Naive thymus-derived CD8-positive, alpha-beta T cell (primary cell): ENCODE measurements at regions not wholly inside any gene's neighbourhood (a gene's known extent, or its start where the extent isn't known, plus 50 kb on each side); places are given as distances from the start of the nearest gene placed in this dataset.
A peak's percentile ranks its signal among the peaks of the same experiment; 100 is the strongest.

Source experiments
- ATAC-seq, 2 donors: fragments of 150-1000 bp; cut with Tn5 transposase in 1 of 2; sonication (Bioruptor Pico), chemical (Tn5 transposase) in 1 of 2; 1 replicate in 1 of 2; 2 replicates in 1 of 2; pipeline ENCODE4 v1.10.0; 2021; ENCODE audit warnings: mild to moderate bottlenecking in 2 of 2, moderate library complexity in 2 of 2
- POLR2A ChIA-PET: fragments of 350-600 bp; sonication (Branson Sonifier 250); formaldehyde crosslinking; loops from one replicate; lab custom pipeline; 2021; ENCODE audit warnings: antibody characterized with exemption; lab: Charles Lee
- DNase-seq, 10 donors: peaks; one replicate each; pipeline versions ENCODE4 v3.0.0 to v3.0.0-alpha.2; 2020 to 2022
- H3K27ac Mint-ChIP-seq, 10 donors: one replicate each; pipeline ENCODE4 v1.8.0; 2020 to 2022; ENCODE audit warnings: mild to moderate bottlenecking in 10 of 10, mixed read lengths in 10 of 10, moderate library complexity in 4 of 10, inconsistent platforms in 1 of 10
- H3K27me3 Mint-ChIP-seq, 5 donors: one replicate each; pipeline ENCODE4 v1.8.0; 2021 to 2022; ENCODE audit warnings: mixed read lengths in 5 of 5
- H3K36me3 Mint-ChIP-seq, 3 donors: one replicate each; pipeline ENCODE4 v1.8.0; 2020 to 2022; ENCODE audit warnings: mixed read lengths in 3 of 3, mild to moderate bottlenecking in 2 of 3, inconsistent platforms in 1 of 3
- H3K4me1 Mint-ChIP-seq, 4 donors: one replicate each; pipeline ENCODE4 v1.8.0; 2021 to 2022; ENCODE audit warnings: mixed read lengths in 4 of 4
- H3K4me3 Mint-ChIP-seq, 10 donors: one replicate each; pipeline ENCODE4 v1.8.0; 2020 to 2022; ENCODE audit warnings: mild to moderate bottlenecking in 10 of 10, mixed read lengths in 10 of 10, moderate library complexity in 6 of 10, inconsistent platforms in 1 of 10
- H3K9me3 Mint-ChIP-seq, 9 donors: one replicate each; pipeline ENCODE4 v1.8.0; 2020 to 2022; ENCODE audit warnings: mixed read lengths in 9 of 9, mild to moderate bottlenecking in 3 of 9, inconsistent platforms in 1 of 9, moderate library complexity in 1 of 9

- ATAC-seq (no peak), DNase-seq (no peak)
- Mint-ChIP-seq H3K4me3 (no peak overlapping the region), H3K36me3 (no peaks in the 10 kb centered on the region), H3K4me1 (peaks cover 0 to 6% (median 0%) of the 10 kb centered on the region in 4 donors), H3K27me3 (peaks cover 2 to 12% (median 4%) of the 10 kb centered on the region in 5 donors), H3K27ac (no peak overlapping the region), H3K9me3 (peaks cover 0 to 3% (median 0%) of the 10 kb centered on the region in 9 donors)
- POLR2A ChIA-PET, result no interaction called here
Observed at GRCh38 chr20:22348010-22348409, 236.4 kb downstream of the FOXA2 start.

GRCh38 chr20:22346716-22347115 is 237.7 kb downstream of the FOXA2 start:
- Mint-ChIP-seq H3K4me3 (no peak overlapping the region), H3K4me1 (peaks cover 0 to 6% (median 0%) of the 10 kb centered on the region in 4 donors), H3K27me3 (peaks cover 0 to 5% (median 3%) of the 10 kb centered on the region in 5 donors), H3K27ac (no peak overlapping the region), H3K36me3 (no peaks in the 10 kb centered on the region), H3K9me3 (no peaks in the 10 kb centered on the region)
- ATAC-seq (no peak), DNase-seq (no peak)
- POLR2A ChIA-PET, result no interaction called here

GRCh38 chr20:22343612-22344011 is 240.8 kb downstream of the FOXA2 start:
- Mint-ChIP-seq H3K4me1 (peaks cover 1 to 6% (median 5%) of the 10 kb centered on the region in 4 donors), H3K27me3 (peaks cover 2 to 18% (median 3%) of the 10 kb centered on the region in 5 donors), H3K27ac (no peak overlapping the region), H3K9me3 (no peaks in the 10 kb centered on the region), H3K36me3 (no peaks in the 10 kb centered on the region), H3K4me3 (no peak overlapping the region)
- ATAC-seq (no peak), DNase-seq (no peak)
- POLR2A ChIA-PET, result no interaction called here

- H3K4me1 Mint-ChIP-seq, result peaks cover 1 to 6% (median 5%) of the 10 kb centered on the region in 4 donors
Observed at GRCh38 chr20:22342410-22342809, 242.0 kb downstream of the FOXA2 start.

GRCh38 chr20:22341508-22341907 is 242.9 kb downstream of the FOXA2 start:
- peaks cover 1 to 6% (median 4%) of the 10 kb centered on the region in 4 donors for H3K4me1 Mint-ChIP-seq
- POLR2A ChIA-PET, result no interaction called here
- H3K4me3 Mint-ChIP-seq, result no peak overlapping the region
- H3K27me3 Mint-ChIP-seq, result peaks cover 7 to 28% (median 12%) of the 10 kb centered on the region in 5 donors
- ATAC-seq (no peak), DNase-seq (no peak)
- H3K27ac Mint-ChIP-seq, result no peak overlapping the region
- no peaks in the 10 kb centered on the region for H3K9me3 Mint-ChIP-seq
- H3K36me3 Mint-ChIP-seq, result no peaks in the 10 kb centered on the region

More at GRCh38 chr20:22342410-22342809, 242.0 kb downstream of the FOXA2 start:
- H3K36me3 Mint-ChIP-seq, result no peaks in the 10 kb centered on the region
- POLR2A ChIA-PET, result no interaction called here
- H3K9me3 Mint-ChIP-seq, result no peaks in the 10 kb centered on the region
- H3K27me3 Mint-ChIP-seq, result peaks cover 5 to 21% (median 9%) of the 10 kb centered on the region in 5 donors
- no peak for ATAC-seq
- H3K4me3 Mint-ChIP-seq, result no peak overlapping the region
- DNase-seq, result no peak
- H3K27ac Mint-ChIP-seq, result no peak overlapping the region

GRCh38 chr20:22339946-22340345 is 244.4 kb downstream of the FOXA2 start:
- Mint-ChIP-seq H3K27me3 (peaks cover 7 to 28% (median 12%) of the 10 kb centered on the region in 5 donors), H3K4me3 (no peak overlapping the region), H3K9me3 (no peaks in the 10 kb centered on the region), H3K36me3 (no peaks in the 10 kb centered on the region), H3K4me1 (peaks cover 0 to 6% (median 2%) of the 10 kb centered on the region in 4 donors), H3K27ac (no peak overlapping the region)
- DNase-seq (no peak), ATAC-seq (no peak)
- POLR2A ChIA-PET, result no interaction called here

GRCh38 chr20:22339091-22339881 is 245.1 kb downstream of the FOXA2 start:
- Mint-ChIP-seq H3K4me3 (peak overlapping the region in 2 of 10 donors; percentile 10 to 36), H3K4me1 (peaks cover 0 to 6% (median 2%) of the 10 kb centered on the region in 4 donors), H3K27ac (peak overlapping the region in 1 of 10 donors; percentile 50), H3K27me3 (peaks cover 7 to 28% (median 12%) of the 10 kb centered on the region in 5 donors), H3K36me3 (no peaks in the 10 kb centered on the region), H3K9me3 (no peaks in the 10 kb centered on the region)
- POLR2A ChIA-PET, result no interaction called here
- DNase-seq, result peak in 4 of 10 donors; percentile 2 to 21 (median 10)
- ATAC-seq, result no peak

- Mint-ChIP-seq H3K27me3 (peaks cover 7 to 34% (median 12%) of the 10 kb centered on the region in 5 donors), H3K27ac (no peak overlapping the region), H3K4me3 (no peak overlapping the region), H3K4me1 (peaks cover 0 to 6% (median 2%) of the 10 kb centered on the region in 4 donors), H3K36me3 (no peaks in the 10 kb centered on the region), H3K9me3 (no peaks in the 10 kb centered on the region)
- POLR2A ChIA-PET, result no interaction called here
- ATAC-seq (no peak), DNase-seq (no peak)
Observed at GRCh38 chr20:22338140-22338708, 246.1 kb downstream of the FOXA2 start.

- no peak overlapping the region for H3K4me3 Mint-ChIP-seq
- H3K36me3 Mint-ChIP-seq, result no peaks in the 10 kb centered on the region
- ATAC-seq (no peak), DNase-seq (no peak)
- POLR2A ChIA-PET, result interaction anchor here (0.6 kb wide), 1 partner anchor 1738 kb away, joined by 3 read pairs; no protein-coding TSS in a partner anchor
- peaks cover 0 to 4% (median 0%) of the 10 kb centered on the region in 9 donors for H3K9me3 Mint-ChIP-seq
- peaks cover 0 to 6% (median 2%) of the 10 kb centered on the region in 4 donors for H3K4me1 Mint-ChIP-seq
- no peak overlapping the region for H3K27ac Mint-ChIP-seq
- H3K27me3 Mint-ChIP-seq, result peaks cover 7 to 54% (median 22%) of the 10 kb centered on the region in 5 donors
Observed at GRCh38 chr20:22335210-22335609, 249.2 kb downstream of the FOXA2 start.

GRCh38 chr20:22333885-22334545 is 250.4 kb downstream of the FOXA2 start:
- ATAC-seq, result peak in 1 of 2 donors; percentile 50
- Mint-ChIP-seq H3K4me3 (no peak overlapping the region), H3K36me3 (no peaks in the 10 kb centered on the region), H3K9me3 (peaks cover 0 to 4% (median 0%) of the 10 kb centered on the region in 9 donors), H3K27ac (peak overlapping the region in 1 of 10 donors; percentile 83), H3K4me1 (peaks cover 0 to 2% (median 0%) of the 10 kb centered on the region in 4 donors), H3K27me3 (peaks cover 5 to 42% (median 19%) of the 10 kb centered on the region in 5 donors)
- POLR2A ChIA-PET, result no interaction called here
- DNase-seq, result peak in 6 of 10 donors; percentile 3 to 29 (median 22)

- Mint-ChIP-seq H3K27me3 (peaks cover 0 to 3% (median 1%) of the 10 kb centered on the region in 5 donors), H3K27ac (no peak overlapping the region), H3K4me1 (peaks cover 0 to 2% (median 0%) of the 10 kb centered on the region in 4 donors), H3K4me3 (no peak overlapping the region), H3K36me3 (no peaks in the 10 kb centered on the region), H3K9me3 (peaks cover 0 to 5% (median 0%) of the 10 kb centered on the region in 9 donors)
- DNase-seq, result no peak
- POLR2A ChIA-PET, result no interaction called here
- ATAC-seq, result no peak
Observed at GRCh38 chr20:22324505-22324904, 259.9 kb downstream of the FOXA2 start.

- peaks cover 0 to 12% (median 0%) of the 10 kb centered on the region in 9 donors for H3K9me3 Mint-ChIP-seq
- no peak overlapping the region for H3K4me3 Mint-ChIP-seq
- DNase-seq (no peak), ATAC-seq (no peak)
- no peak overlapping the region for H3K27ac Mint-ChIP-seq
- POLR2A ChIA-PET, result no interaction called here
- no peaks in the 10 kb centered on the region for H3K4me1 Mint-ChIP-seq
- peaks cover 2 to 21% (median 6%) of the 10 kb centered on the region in 5 donors for H3K27me3 Mint-ChIP-seq
- H3K36me3 Mint-ChIP-seq, result no peaks in the 10 kb centered on the region
Observed at GRCh38 chr20:22322513-22322912, 261.9 kb downstream of the FOXA2 start.
